ENCODE measurements at regions not wholly inside any gene's neighbourhood (a gene's known extent, or its start where the extent isn't known, plus 50 kb on each side); places are given as distances from the start of the nearest gene placed in this dataset.

DNA sequence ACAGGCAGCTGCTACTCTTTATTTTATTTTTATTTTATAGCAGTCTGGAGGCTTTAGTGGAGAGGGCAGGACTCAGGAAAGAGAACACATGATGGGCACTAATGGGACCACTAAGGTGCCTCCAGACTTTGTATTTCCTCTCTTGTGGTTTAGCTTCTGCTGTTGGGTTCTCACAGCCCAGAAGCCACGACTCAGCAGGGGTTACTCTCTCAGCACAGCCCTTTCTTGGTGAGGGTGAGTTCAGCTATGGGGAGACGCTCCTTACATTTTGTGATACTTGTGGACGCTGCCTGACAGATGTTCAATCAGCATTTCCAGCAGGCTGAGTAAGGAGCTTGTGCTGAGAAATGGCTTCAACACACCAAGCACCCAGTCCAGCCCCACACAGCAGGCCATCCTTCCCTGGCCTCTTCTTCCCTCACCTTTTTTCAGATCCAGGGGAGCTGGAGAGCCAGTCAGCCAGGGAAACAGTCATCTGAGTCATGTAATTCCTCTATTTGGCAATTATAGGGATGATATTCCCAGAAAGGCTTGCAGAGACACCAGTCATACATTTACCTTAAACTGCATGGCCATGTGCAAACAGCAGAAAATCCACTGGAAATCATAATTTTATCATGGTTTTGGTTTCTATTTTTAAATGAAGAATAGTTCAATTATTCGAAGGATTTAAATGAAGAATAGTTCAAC lies 53.2 kb upstream of the RAB3GAP2 start:
- TF ChIP-seq, protein P1, sequence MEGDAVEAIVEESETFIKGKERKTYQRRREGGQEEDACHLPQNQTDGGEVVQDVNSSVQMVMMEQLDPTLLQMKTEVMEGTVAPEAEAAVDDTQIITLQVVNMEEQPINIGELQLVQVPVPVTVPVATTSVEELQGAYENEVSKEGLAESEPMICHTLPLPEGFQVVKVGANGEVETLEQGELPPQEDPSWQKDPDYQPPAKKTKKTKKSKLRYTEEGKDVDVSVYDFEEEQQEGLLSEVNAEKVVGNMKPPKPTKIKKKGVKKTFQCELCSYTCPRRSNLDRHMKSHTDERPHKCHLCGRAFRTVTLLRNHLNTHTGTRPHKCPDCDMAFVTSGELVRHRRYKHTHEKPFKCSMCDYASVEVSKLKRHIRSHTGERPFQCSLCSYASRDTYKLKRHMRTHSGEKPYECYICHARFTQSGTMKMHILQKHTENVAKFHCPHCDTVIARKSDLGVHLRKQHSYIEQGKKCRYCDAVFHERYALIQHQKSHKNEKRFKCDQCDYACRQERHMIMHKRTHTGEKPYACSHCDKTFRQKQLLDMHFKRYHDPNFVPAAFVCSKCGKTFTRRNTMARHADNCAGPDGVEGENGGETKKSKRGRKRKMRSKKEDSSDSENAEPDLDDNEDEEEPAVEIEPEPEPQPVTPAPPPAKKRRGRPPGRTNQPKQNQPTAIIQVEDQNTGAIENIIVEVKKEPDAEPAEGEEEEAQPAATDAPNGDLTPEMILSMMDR (IDR thresholded peaks at IDR 0.05; ENCODE audit: insufficient read depth, low read length): no peak
- TF ChIP-seq POLR2AphosphoS5 (IDR thresholded peaks at IDR 0.05; ENCODE audit: low read depth) (no peak), GABPA (IDR thresholded peaks at IDR 0.05; ENCODE audit: low read depth) (no peak), SPI1 (IDR thresholded peaks at IDR 0.05; ENCODE audit: borderline replicate concordance, low read depth) (no peak), REST (IDR thresholded peaks at IDR 0.05; ENCODE audit: insufficient replicate concordance, low read depth) (no peak)
- Histone ChIP-seq H3K27me3 (ENCODE audit: insufficient read depth, poor library complexity, severe bottlenecking) (no peaks in the 10 kb centered on the region), H3K27ac (replicated peaks) (no peak overlapping the region), H3K4me3 (replicated peaks; ENCODE audit: insufficient read depth, low read length) (no peak overlapping the region)
- DNase-seq (ENCODE audit: low read depth in 1 of 2, low spot score in 1 of 2): no peak

DNA sequence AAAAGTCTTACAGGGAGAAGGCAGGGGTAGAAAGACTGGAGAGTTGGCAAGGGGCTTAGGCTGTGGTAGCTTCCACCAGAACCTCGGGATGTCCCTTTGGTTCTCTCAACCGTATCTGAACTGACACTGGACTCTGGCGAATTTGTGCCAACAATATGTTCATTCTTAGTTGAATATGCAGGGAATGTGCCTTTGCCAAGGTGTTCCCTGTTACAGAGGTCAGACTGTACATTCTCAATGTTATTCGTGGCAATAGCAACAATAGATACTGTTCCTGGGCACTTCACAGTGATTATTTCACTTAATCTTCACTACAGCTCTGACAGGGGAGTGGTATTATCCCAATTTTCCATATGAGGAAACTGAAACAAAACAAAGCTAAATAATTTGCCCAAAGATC lies 51.5 kb upstream of the RAB3GAP2 start:
- no peaks in the 10 kb centered on the region for H3K27me3 ChIP-seq (ENCODE audit: insufficient read depth, poor library complexity, severe bottlenecking)
- no peak for DNase-seq (ENCODE audit: low read depth in 1 of 2, low spot score in 1 of 2)
- no peak overlapping the region for H3K27ac ChIP-seq (replicated peaks)
- no peak for TF ChIP-seq REST (IDR thresholded peaks at IDR 0.05; ENCODE audit: insufficient replicate concordance, low read depth)
- H3K4me3 ChIP-seq (replicated peaks; ENCODE audit: insufficient read depth, low read length): no peak overlapping the region

DNA sequence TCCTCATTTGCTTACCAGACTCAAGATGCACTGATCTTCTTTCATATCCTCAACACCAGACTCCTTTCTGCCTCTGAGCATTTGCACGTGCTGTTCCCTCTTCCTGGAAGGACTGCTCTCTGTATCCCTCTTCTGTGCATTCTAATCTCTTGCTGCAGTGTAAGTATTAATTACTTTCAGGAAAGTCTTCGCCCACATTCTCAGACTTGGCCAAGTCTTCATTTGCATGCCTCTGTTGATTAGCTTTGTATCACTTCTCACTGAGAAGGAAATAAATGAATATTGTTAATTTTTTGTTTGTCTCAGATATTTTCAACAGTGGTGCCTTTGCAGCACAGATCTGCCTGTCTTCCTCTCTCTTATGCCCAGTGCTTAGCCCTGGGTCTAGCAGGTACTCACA lies 50.3 kb upstream of the RAB3GAP2 start:
- TF ChIP-seq, protein P1 (IDR thresholded peaks at IDR 0.05; ENCODE audit: insufficient read depth, low read length): no peak
- no peak for TF ChIP-seq REST (IDR thresholded peaks at IDR 0.05; ENCODE audit: insufficient replicate concordance, low read depth)
- TF ChIP-seq POLR2AphosphoS5 (IDR thresholded peaks at IDR 0.05; ENCODE audit: low read depth): no peak
- TF ChIP-seq SPI1 (IDR thresholded peaks at IDR 0.05; ENCODE audit: borderline replicate concordance, low read depth): no peak
- TF ChIP-seq GABPA (IDR thresholded peaks at IDR 0.05; ENCODE audit: low read depth): no peak
- Histone ChIP-seq H3K4me3 (replicated peaks; ENCODE audit: insufficient read depth, low read length) (no peak overlapping the region), H3K27ac (replicated peaks) (no peak overlapping the region), H3K27me3 (ENCODE audit: insufficient read depth, poor library complexity, severe bottlenecking) (no peaks in the 10 kb centered on the region)
- no peak for DNase-seq (ENCODE audit: low read depth in 1 of 2, low spot score in 1 of 2)
